Lower leg skin (tissue), 4 donors: ENCODE measurements at regions not wholly inside any gene's neighbourhood (a gene's known extent, or its start where the extent isn't known, plus 50 kb on each side); places are given as distances from the start of the nearest gene placed in this dataset.

Experiments used
- DNase-seq, 2 donors: peaks; one replicate each; pipeline ENCODE4 v3.0.0-alpha.2; 2019; ENCODE audit warnings: low spot score in 2 of 2
- H3K4me3 ChIP-seq: fragments of 200-600 bp; sonication (generic); 2 replicates; pipeline ENCODE4 v1.5.1; 2017; ENCODE audit warnings: mild to moderate bottlenecking, low read depth; ENCODE audit not compliant: poor library complexity, severe bottlenecking
- CTCF ChIP-seq, 3 donors: fragments of 450-650 bp; IDR thresholded peaks; one replicate each; pipeline ENCODE4 v1.5.1; 2016; ENCODE audit warnings: antibody characterized with exemption in 3 of 3, mild to moderate bottlenecking in 3 of 3, moderate library complexity in 2 of 3
- POLR2A ChIP-seq, 2 donors: fragments of 450-650 bp; IDR thresholded peaks; one replicate each; pipeline ENCODE4 v1.6.1; 2016 to 2017; ENCODE audit warnings: antibody characterized with exemption in 2 of 2, mild to moderate bottlenecking in 1 of 2, moderate library complexity in 1 of 2
- WGBS, 2 donors: methylation state at CpG; one replicate each; pipeline ENCODE4 v1.1.5; 2018; 5-methylcytosine and 5-hydroxymethylcytosine counted together
- intact Hi-C: fragments of 100-400 bp; cut with DNase I; formaldehyde crosslinking; loops from one replicate; pipeline ENCODE4 v1.15.0; 2023; ENCODE audit warnings: low total_unique reads

GRCh38 chr2:42924418-42924886 is 132.1 kb upstream of the HAAO start:
- intact Hi-C loops = no loop called here
- 19% methylated on average over 12 of the region's 12 CpGs for WGBS, 2 donors
- no peak overlapping the region for H3K4me3 ChIP-seq
- DNase-seq = no peak
- no peak for TF ChIP-seq POLR2A (IDR thresholded peaks at IDR 0.05)
- no peak for TF ChIP-seq CTCF (IDR thresholded peaks at IDR 0.05)

GRCh38 chr2:42923580-42924417 is 131.4 kb upstream of the HAAO start:
- intact Hi-C loops = no loop called here
- TF ChIP-seq POLR2A (IDR thresholded peaks at IDR 0.05) = no peak
- TF ChIP-seq CTCF (IDR thresholded peaks at IDR 0.05) = no peak
- no peak overlapping the region for H3K4me3 ChIP-seq
- WGBS, 2 donors = 51 to 72% methylated on average over 5 of the region's 5 CpGs
- no peak for DNase-seq

GRCh38 chr2:42922790-42923579 is 130.6 kb upstream of the HAAO start:
- H3K4me3 ChIP-seq = no peak overlapping the region
- 47 to 55% methylated on average over 6 of the region's 6 CpGs for WGBS, 2 donors
- intact Hi-C loops = no loop called here
- DNase-seq = peak in 1 of 2 donors; percentile 75
- no peak for TF ChIP-seq CTCF (IDR thresholded peaks at IDR 0.05)
- no peak for TF ChIP-seq POLR2A (IDR thresholded peaks at IDR 0.05)

GRCh38 chr2:42922293-42922692 is 129.9 kb upstream of the HAAO start:
- intact Hi-C loops = no loop called here
- whole genome bisulfite sequencing, 2 donors = 77 to 79% methylated on average over 2 of the region's 2 CpGs
- TF ChIP-seq POLR2A (IDR thresholded peaks at IDR 0.05) (no peak), CTCF (IDR thresholded peaks at IDR 0.05) (no peak)
- no peak overlapping the region for H3K4me3 ChIP-seq
- no peak for DNase-seq

- TF ChIP-seq POLR2A (IDR thresholded peaks at IDR 0.05) = no peak
- no peak for TF ChIP-seq CTCF (IDR thresholded peaks at IDR 0.05)
Observed at GRCh38 chr2:42921721-42922120, 129.3 kb upstream of the HAAO start.

More at GRCh38 chr2:42921721-42922120, 129.3 kb upstream of the HAAO start:
- no peak overlapping the region for H3K4me3 ChIP-seq
- intact Hi-C loops = no loop called here
- 84 to 88% methylated on average over 3 of the region's 3 CpGs for WGBS, 2 donors
- DNase-seq = no peak
